AG04449 (cell line): ENCODE measurements at regions not wholly inside any gene's neighbourhood (a gene's known extent, or its start where the extent isn't known, plus 50 kb on each side); places are given as distances from the start of the nearest gene placed in this dataset.
"Not testable (repeated sequence)": the region's sequence is repeated elsewhere in the genome, so short reads cannot be mapped to it uniquely, and the experiment has no call there.

ENCODE experiments used
- CTCF ChIA-PET: fragments of 350-600 bp; formaldehyde crosslinking; extraction: SDS; loops from one replicate; lab custom pipeline; 2021; ENCODE audit warnings: antibody characterized with exemption; lab: Yijun Ruan, JAX
- POLR2A ChIA-PET: fragments of 400-600, 350-600 bp; formaldehyde crosslinking; extraction: SDS; loops from one replicate; lab custom pipeline; 2020; ENCODE audit warnings: antibody characterized with exemption, inconsistent platforms; lab: Yijun Ruan, JAX
- DNase-seq: peaks from one replicate; pipeline ENCODE4 v3.0.0-alpha.2; 2010; ENCODE audit warnings: low read depth, low spot score
- H3K4me3 ChIP-seq: 2 replicates; pipeline ENCODE4 v1.5.1; 2011; ENCODE audit warnings: low read depth, mild to moderate bottlenecking, control low read depth, low read length
- CTCF ChIP-seq: IDR thresholded peaks from one replicate; pipeline ENCODE4 v1.5.1; 2011; ENCODE audit warnings: mild to moderate bottlenecking, moderate library complexity, low read length, control low read depth, inconsistent platforms; ENCODE audit not compliant: insufficient read depth; ENCODE audit errors: missing control alignments

GRCh38 chr15:30732100-30732499, 106.2 kb downstream of the ARHGAP11B start:
- H3K4me3 ChIP-seq, DNase-seq, CTCF ChIA-PET, POLR2A ChIA-PET: not testable (repeated sequence)

GRCh38 chr15:30735884-30736564, 110.1 kb downstream of the ARHGAP11B start:
- POLR2A ChIA-PET, CTCF ChIA-PET, DNase-seq, H3K4me3 ChIP-seq: not testable (repeated sequence)

- H3K4me3 ChIP-seq, POLR2A ChIA-PET, CTCF ChIA-PET: not testable (repeated sequence)
- peak; percentile 4 for DNase-seq
Observed at GRCh38 chr15:30742796-30743195, 116.9 kb downstream of the ARHGAP11B start.

GRCh38 chr15:30749048-30749447, 123.1 kb downstream of the ARHGAP11B start:
- DNase-seq, H3K4me3 ChIP-seq, CTCF ChIA-PET, POLR2A ChIA-PET: not testable (repeated sequence)

GRCh38 chr15:30755036-30755687, 129.2 kb downstream of the ARHGAP11B start:
- H3K4me3 ChIP-seq, DNase-seq, POLR2A ChIA-PET, CTCF ChIA-PET: not testable (repeated sequence)
- TF ChIP-seq CTCF, result peak; percentile 16

GRCh38 chr15:30760633-30761032, 134.7 kb downstream of the ARHGAP11B start:
- H3K4me3 ChIP-seq, POLR2A ChIA-PET, DNase-seq, CTCF ChIA-PET: not testable (repeated sequence)

GRCh38 chr15:30761365-30761764, 135.4 kb downstream of the ARHGAP11B start:
- POLR2A ChIA-PET, DNase-seq, H3K4me3 ChIP-seq, CTCF ChIA-PET: not testable (repeated sequence)

GRCh38 chr15:30769390-30770124, 134.2 kb upstream of the FAN1 start:
- H3K4me3 ChIP-seq, POLR2A ChIA-PET, DNase-seq, CTCF ChIA-PET: not testable (repeated sequence)

GRCh38 chr15:30770759-30771158, 133.0 kb upstream of the FAN1 start:
- CTCF ChIA-PET, result no interaction called here
- no peak for DNase-seq
- no peak for TF ChIP-seq CTCF
- POLR2A ChIA-PET, result no interaction called here
- H3K4me3 ChIP-seq, result no peak overlapping the region

GRCh38 chr15:30783019-30783418, 120.7 kb upstream of the FAN1 start:
- CTCF ChIA-PET, result interaction anchor here (1.0 to 1.1 kb wide), 2 partner anchors 11 to 15 kb away, joined by 3 read pairs; no protein-coding TSS in a partner anchor
- no peak for TF ChIP-seq CTCF
- no peak for DNase-seq
- no peak overlapping the region for H3K4me3 ChIP-seq
- POLR2A ChIA-PET, result no interaction called here
